ENCODE measurements at regions not wholly inside any gene's neighbourhood (a gene's known extent, or its start where the extent isn't known, plus 50 kb on each side); places are given as distances from the start of the nearest gene placed in this dataset.
A peak's percentile ranks its signal among the peaks of the same experiment; 100 is the strongest.

DNA sequence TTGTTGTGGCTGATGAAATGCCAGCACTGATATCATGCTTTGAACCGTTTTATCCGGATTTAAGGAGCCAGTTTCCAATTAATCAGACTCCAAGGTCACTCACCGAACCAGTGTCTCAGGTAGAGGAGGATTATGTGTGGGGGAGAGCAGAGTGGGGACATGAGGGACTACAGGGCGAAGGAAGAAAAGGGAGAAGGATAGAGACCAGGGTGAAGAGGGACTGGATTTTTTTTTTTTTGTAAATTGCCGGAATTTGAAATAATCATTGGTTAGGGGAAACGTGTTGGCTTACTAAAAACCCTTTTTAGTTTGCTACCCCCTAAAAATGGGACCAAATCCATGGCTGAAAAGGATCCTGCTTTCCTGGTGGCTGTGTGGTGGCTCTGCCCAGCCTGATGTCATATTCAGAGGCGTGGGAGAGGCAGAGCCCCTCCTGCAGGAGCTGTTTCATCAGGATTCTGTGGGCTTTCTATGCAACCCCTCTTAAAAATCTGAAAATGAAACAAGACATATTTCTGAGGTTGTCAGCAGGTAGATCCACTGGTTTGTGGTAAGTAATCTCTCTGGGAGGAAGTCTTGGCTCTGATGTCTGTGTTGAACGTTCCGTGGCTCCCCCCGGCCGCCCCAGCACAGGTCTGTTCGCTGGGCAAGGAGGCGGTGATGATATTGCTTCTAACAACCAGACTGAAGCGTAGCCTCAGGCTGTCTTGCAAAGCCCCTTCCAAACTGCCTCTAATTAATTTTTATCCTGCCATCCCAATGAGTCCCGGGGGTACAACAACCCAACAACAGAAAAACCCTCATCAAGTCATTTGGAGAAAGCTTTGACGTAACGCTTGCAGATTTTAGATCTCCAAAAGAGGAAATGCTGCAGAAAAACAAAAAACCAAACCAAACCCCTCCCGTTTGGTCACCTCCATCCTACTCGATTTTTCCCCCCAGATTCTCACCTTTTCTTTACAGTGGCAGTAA is 143.0 kb upstream of the ZFHX3 start:
- ATAC-seq (ENCODE audit: insufficient read depth, low FRiP score) (no peak), DNase-seq (no peak)

DNA sequence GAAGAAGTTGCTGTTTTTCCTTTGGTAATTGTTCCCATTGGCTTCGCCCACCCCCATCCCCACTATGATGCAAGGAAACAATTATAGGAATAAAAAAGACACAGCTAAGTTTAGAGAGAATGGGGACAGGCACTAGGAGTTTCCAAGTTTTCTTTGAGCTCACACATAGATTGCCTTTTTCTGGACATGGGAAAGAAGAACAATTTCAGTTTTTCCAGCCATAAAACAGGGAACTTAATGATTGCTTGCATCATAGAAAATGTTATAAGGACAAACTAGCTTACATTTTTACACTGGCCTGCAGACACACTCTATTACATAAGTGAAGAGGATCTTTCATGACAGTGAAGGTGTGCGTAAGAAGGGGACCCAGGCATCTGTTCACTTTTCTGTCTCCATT is 142.3 kb upstream of the ZFHX3 start:
- H3K4me1 ChIP-seq (ENCODE audit: control insufficient read depth in 5 of 5, insufficient read depth in 5 of 5, low read length in 5 of 5) = peaks cover 0 to 17% (median 0%) of the 10 kb centered on the region in 5 donors
- DNase-seq (no peak), ATAC-seq (ENCODE audit: insufficient read depth, low FRiP score) (no peak)
- TF ChIP-seq CTCF (IDR thresholded peaks at IDR 0.05; ENCODE audit: control extremely low read depth, extremely low read depth) = no peak
- WGBS, 2 donors = 66 to 80% methylated on average over 2 of the region's 2 CpGs
- H3K36me3 ChIP-seq (ENCODE audit: control insufficient read depth in 4 of 4, insufficient read depth in 4 of 4, low read length in 4 of 4) = no peaks in the 10 kb centered on the region
- no peak overlapping the region for H3K27ac ChIP-seq (ENCODE audit: low read depth in 1 of 2, low read length in 1 of 2)
- no peak overlapping the region for H3K9ac ChIP-seq (ENCODE audit: insufficient read depth in 1 of 2, low read length in 2 of 2)
- no peak overlapping the region for H3K4me3 ChIP-seq
- H3K9me3 ChIP-seq (ENCODE audit: control insufficient read depth in 4 of 4, insufficient read depth in 3 of 4, low read length in 3 of 4) = no peaks in the 10 kb centered on the region
- H3K27me3 ChIP-seq (ENCODE audit: control insufficient read depth in 3 of 3, insufficient read depth in 3 of 3, low read length in 2 of 3) = no peaks in the 10 kb centered on the region

More for the DNA sequence above, 143.0 kb upstream of the ZFHX3 start:
- Histone ChIP-seq H3K9ac (ENCODE audit: insufficient read depth in 1 of 2, low read length in 2 of 2) (peak overlapping the region in 1 of 2 donors; percentile 4), H3K9me3 (ENCODE audit: control insufficient read depth in 4 of 4, insufficient read depth in 3 of 4, low read length in 3 of 4) (no peaks in the 10 kb centered on the region), H3K4me3 (no peak overlapping the region), H3K36me3 (ENCODE audit: control insufficient read depth in 4 of 4, insufficient read depth in 4 of 4, low read length in 4 of 4) (no peaks in the 10 kb centered on the region), H3K4me1 (ENCODE audit: control insufficient read depth in 5 of 5, insufficient read depth in 5 of 5, low read length in 5 of 5) (peaks cover 0 to 17% (median 0%) of the 10 kb centered on the region in 5 donors), H3K27me3 (ENCODE audit: control insufficient read depth in 3 of 3, insufficient read depth in 3 of 3, low read length in 2 of 3) (no peaks in the 10 kb centered on the region), H3K27ac (ENCODE audit: low read depth in 1 of 2, low read length in 1 of 2) (no peak overlapping the region)
- 68 to 78% methylated on average over 19 of the region's 19 CpGs for WGBS, 2 donors
- TF ChIP-seq CTCF (IDR thresholded peaks at IDR 0.05; ENCODE audit: control extremely low read depth, extremely low read depth) = no peak

GRCh38 chr16:73189136-73189535 is 141.2 kb upstream of the ZFHX3 start:
- H3K4me1 ChIP-seq (ENCODE audit: control insufficient read depth in 5 of 5, insufficient read depth in 5 of 5, low read length in 5 of 5) = peaks cover 0 to 19% (median 0%) of the 10 kb centered on the region in 5 donors
- H3K27me3 ChIP-seq (ENCODE audit: control insufficient read depth in 3 of 3, insufficient read depth in 3 of 3, low read length in 2 of 3) = no peaks in the 10 kb centered on the region
- no peak overlapping the region for H3K9ac ChIP-seq (ENCODE audit: insufficient read depth in 1 of 2, low read length in 2 of 2)
- no peaks in the 10 kb centered on the region for H3K36me3 ChIP-seq (ENCODE audit: control insufficient read depth in 4 of 4, insufficient read depth in 4 of 4, low read length in 4 of 4)
- no peaks in the 10 kb centered on the region for H3K9me3 ChIP-seq (ENCODE audit: control insufficient read depth in 4 of 4, insufficient read depth in 3 of 4, low read length in 3 of 4)
- no peak for ATAC-seq (ENCODE audit: insufficient read depth, low FRiP score)
- WGBS, 2 donors = 81 to 88% methylated on average over 13 of the region's 13 CpGs
- no peak for DNase-seq
- no peak overlapping the region for H3K27ac ChIP-seq (ENCODE audit: low read depth in 1 of 2, low read length in 1 of 2)
- no peak for TF ChIP-seq CTCF (IDR thresholded peaks at IDR 0.05; ENCODE audit: control extremely low read depth, extremely low read depth)
- H3K4me3 ChIP-seq = no peak overlapping the region

All from lung (tissue), 11 donors.